Stomach (tissue), 8 donors: ENCODE measurements at regions not wholly inside any gene's neighbourhood (a gene's known extent, or its start where the extent isn't known, plus 50 kb on each side); places are given as distances from the start of the nearest gene placed in this dataset.

Experiments used
- DNase-seq, 2 donors: peaks; one replicate each; pipeline versions ENCODE4 v3.0.0 to v3.0.0-alpha.2; 2013 to 2019
- H3K27ac ChIP-seq, 5 donors: fragments of 200-600 bp in 4 of 5; sonication (generic) in 4 of 5; one replicate each; pipeline ENCODE4 v1.5.1; 2013 to 2019; ENCODE audit warnings: mild to moderate bottlenecking in 1 of 5, moderate library complexity in 1 of 5
- H3K27me3 ChIP-seq, 3 donors: fragments of 200-600 bp; sonication (generic); one replicate each; pipeline ENCODE4 v1.5.1; 2017 to 2019; ENCODE audit warnings: mixed run types in 1 of 3
- H3K36me3 ChIP-seq, 4 donors: fragments of 200-600 bp; sonication (generic); 1 replicate in 3 of 4; 2 replicates in 1 of 4; pipeline ENCODE4 v1.5.1; 2016 to 2019
- H3K4me1 ChIP-seq, 4 donors: fragments of 200-600 bp; sonication (generic); one replicate each; pipeline ENCODE4 v1.5.1; 2016 to 2019
- H3K4me3 ChIP-seq, 4 donors: fragments of 200-600 bp; sonication (generic) in 3 of 4; one replicate each; pipeline ENCODE4 v1.5.1; 2016 to 2019; ENCODE audit warnings: mild to moderate bottlenecking in 1 of 4
- H3K9me3 ChIP-seq, 4 donors: fragments of 200-600 bp; sonication (generic); one replicate each; pipeline ENCODE4 v1.5.1; 2016 to 2019
- CTCF ChIP-seq, 7 experiments: fragments of 450-650 bp in 4 of 7; fragments of 200-600 bp in 3 of 7; sonication (generic) in 3 of 7; IDR thresholded peaks; one replicate each; pipeline ENCODE4 v1.5.1; 2016 to 2019; ENCODE audit warnings: antibody characterized with exemption in 7 of 7, control low read depth in 2 of 7, mild to moderate bottlenecking in 1 of 7
- EP300 ChIP-seq: sonication (generic); formaldehyde crosslinking; IDR thresholded peaks from one replicate; pipeline ENCODE4 v1.6.1; 2017; ENCODE audit warnings: antibody characterized with exemption
- POLR2A ChIP-seq, 4 donors: fragments of 450-650 bp; IDR thresholded peaks; one replicate each; pipeline ENCODE4 v1.6.1; 2016; ENCODE audit warnings: antibody characterized with exemption in 4 of 4, control low read depth in 2 of 4, mild to moderate bottlenecking in 1 of 4, moderate library complexity in 1 of 4
- POLR2AphosphoS5 ChIP-seq, 3 donors: sonication (generic); formaldehyde crosslinking; IDR thresholded peaks; one replicate each; pipeline ENCODE4 v1.6.1; 2016; ENCODE audit warnings: antibody characterized with exemption in 3 of 3
- WGBS, 5 donors: extraction: QIAGEN DNeasy Blood & Tissue Kit in 3 of 5; methylation state at CpG; one replicate each; pipeline versions ENCODE4 v1.1.5 to v1.1.7; 2013 to 2018; 5-methylcytosine and 5-hydroxymethylcytosine counted together
- intact Hi-C: fragments of 100-400 bp; cut with DNase I; formaldehyde crosslinking; loops from one replicate; pipeline ENCODE4 v1.15.1; 2023; ENCODE audit warnings: low total_unique reads
- donor health status: healthy with polysubstance abuse.
- donor health status: Bipolar disorder and iron deficiency.
- donor health status: healthy.

GRCh38 chr2:224187220-224187619 is 148.1 kb upstream of the SERPINE2 start:
- Histone ChIP-seq H3K36me3 (no peaks in the 10 kb centered on the region), H3K27ac (no peak overlapping the region), H3K9me3 (no peaks in the 10 kb centered on the region), H3K4me1 (no peaks in the 10 kb centered on the region), H3K27me3 (no peaks in the 10 kb centered on the region), H3K4me3 (no peak overlapping the region)
- DNase-seq: no peak
- WGBS, 5 donors: 89 to 98% (median 96%) methylated on average over 1 of the region's 1 CpG
- TF ChIP-seq POLR2A (IDR thresholded peaks at IDR 0.05) (no peak), EP300 (no peak), POLR2AphosphoS5 (IDR thresholded peaks at IDR 0.05) (no peak)
- intact Hi-C loops: no loop called here

GRCh38 chr2:224185023-224185601 is 146.0 kb upstream of the SERPINE2 start:
- H3K9me3 ChIP-seq: no peaks in the 10 kb centered on the region
- H3K36me3 ChIP-seq: no peaks in the 10 kb centered on the region
- no peak overlapping the region for H3K4me3 ChIP-seq
- 68 to 77% (median 75%) methylated on average over 4 of the region's 4 CpGs for WGBS, 5 donors
- H3K27ac ChIP-seq: no peak overlapping the region
- no peaks in the 10 kb centered on the region for H3K4me1 ChIP-seq
- DNase-seq: no peak
- H3K27me3 ChIP-seq: no peaks in the 10 kb centered on the region
- TF ChIP-seq EP300 (no peak), POLR2AphosphoS5 (IDR thresholded peaks at IDR 0.05) (no peak), POLR2A (IDR thresholded peaks at IDR 0.05) (no peak), CTCF (IDR thresholded peaks at IDR 0.05) (no peak)
- intact Hi-C loops: no loop called here

- intact Hi-C loops: no loop called here
- Histone ChIP-seq H3K4me1 (no peaks in the 10 kb centered on the region), H3K27ac (no peak overlapping the region), H3K4me3 (no peak overlapping the region), H3K9me3 (no peaks in the 10 kb centered on the region), H3K36me3 (no peaks in the 10 kb centered on the region), H3K27me3 (no peaks in the 10 kb centered on the region)
- WGBS, 5 donors: 65 to 78% (median 75%) methylated on average over 3 of the region's 3 CpGs
- DNase-seq: no peak
- TF ChIP-seq POLR2AphosphoS5 (IDR thresholded peaks at IDR 0.05): no peak
- no peak for TF ChIP-seq CTCF (IDR thresholded peaks at IDR 0.05)
- TF ChIP-seq EP300: no peak
- no peak for TF ChIP-seq POLR2A (IDR thresholded peaks at IDR 0.05)
Measured at GRCh38 chr2:224183086-224183485, 144.0 kb upstream of the SERPINE2 start.

- H3K9me3 ChIP-seq: no peaks in the 10 kb centered on the region
- no peak for DNase-seq
- 62 to 79% (median 69%) methylated on average over 3 of the region's 3 CpGs for WGBS, 5 donors
- no peaks in the 10 kb centered on the region for H3K36me3 ChIP-seq
- H3K27ac ChIP-seq: no peak overlapping the region
- no peak for TF ChIP-seq EP300
- no peak for TF ChIP-seq CTCF (IDR thresholded peaks at IDR 0.05)
- no peak for TF ChIP-seq POLR2AphosphoS5 (IDR thresholded peaks at IDR 0.05)
- no peak for TF ChIP-seq POLR2A (IDR thresholded peaks at IDR 0.05)
- intact Hi-C loops: no loop called here
- H3K4me3 ChIP-seq: no peak overlapping the region
- H3K4me1 ChIP-seq: no peaks in the 10 kb centered on the region
- no peaks in the 10 kb centered on the region for H3K27me3 ChIP-seq
Measured at GRCh38 chr2:224182498-224182897, 143.4 kb upstream of the SERPINE2 start.

DNA sequence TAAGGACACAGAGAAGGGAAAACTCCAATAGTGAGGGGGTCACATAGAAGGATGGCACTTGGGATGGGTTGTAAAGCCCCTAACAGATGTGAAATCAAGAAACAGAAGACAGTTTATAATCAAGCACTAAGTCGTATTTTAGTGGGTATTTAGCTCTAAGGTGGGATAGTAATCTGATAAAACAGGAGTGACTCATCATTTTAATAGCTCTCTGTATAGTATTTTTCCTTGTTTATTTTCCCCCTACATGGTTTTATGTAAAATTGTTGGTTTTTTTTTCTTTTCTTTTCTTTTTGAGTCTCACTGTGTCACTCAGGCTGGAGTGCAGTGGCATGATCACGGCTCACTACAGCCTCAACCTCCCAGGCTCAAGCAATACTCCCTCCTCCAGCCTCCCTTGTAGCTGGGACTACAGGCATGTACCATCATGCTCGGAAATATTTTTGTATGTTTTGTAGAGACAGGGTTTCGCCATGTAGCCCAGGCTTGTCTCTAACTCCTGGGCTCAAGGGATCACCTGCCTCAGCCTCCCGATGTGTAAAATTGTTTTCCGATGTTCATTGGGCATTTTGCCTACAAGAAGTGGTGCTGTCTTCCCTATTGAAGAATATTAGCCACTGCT is 142.6 kb upstream of the SERPINE2 start:
- H3K9me3 ChIP-seq: no peaks in the 10 kb centered on the region
- no peak for DNase-seq
- intact Hi-C loops: no loop called here
- H3K4me1 ChIP-seq: no peaks in the 10 kb centered on the region
- no peak overlapping the region for H3K4me3 ChIP-seq
- no peaks in the 10 kb centered on the region for H3K27me3 ChIP-seq
- WGBS, 5 donors: 82 to 87% (median 84%) methylated on average over 6 of the region's 6 CpGs
- TF ChIP-seq POLR2A (IDR thresholded peaks at IDR 0.05) (no peak), EP300 (no peak), CTCF (IDR thresholded peaks at IDR 0.05) (no peak), POLR2AphosphoS5 (IDR thresholded peaks at IDR 0.05) (no peak)
- no peak overlapping the region for H3K27ac ChIP-seq
- no peaks in the 10 kb centered on the region for H3K36me3 ChIP-seq
